WTC11 (cell line): ENCODE measurements at regions not wholly inside any gene's neighbourhood (a gene's known extent, or its start where the extent isn't known, plus 50 kb on each side); places are given as distances from the start of the nearest gene placed in this dataset.

Experiments used
- ATAC-seq: fragments of 200-7000 bp; cut with Tn5 transposase; 2 replicates; pipeline ENCODE4 v1.10.0; 2021; ENCODE audit warnings: mild to moderate bottlenecking, moderate library complexity
- CTCF ChIA-PET: fragments of 300-600 bp; sonication (Branson Sonifier 250); formaldehyde crosslinking; loops from one replicate; lab custom pipeline; 2021; ENCODE audit warnings: antibody characterized with exemption; lab: Charles Lee
- POLR2A ChIA-PET: fragments of 350-600 bp; sonication (Branson Sonifier 250); formaldehyde crosslinking; loops from one replicate; lab custom pipeline; 2021; ENCODE audit warnings: antibody characterized with exemption; lab: Charles Lee
- DNase-seq: peaks from one replicate; pipeline ENCODE4 v3.0.0; 2021; ENCODE audit warnings: low spot score
- H3K27ac Mint-ChIP-seq: 2 replicates; pipeline ENCODE4 v1.8.0; 2021; ENCODE audit warnings: mixed read lengths
- H3K27me3 Mint-ChIP-seq: 2 replicates; pipeline ENCODE4 v1.8.0; 2021; ENCODE audit warnings: low read depth, mild to moderate bottlenecking, moderate library complexity, mixed read lengths
- H3K36me3 Mint-ChIP-seq: 2 replicates; pipeline ENCODE4 v1.8.0; 2021; ENCODE audit warnings: mixed read lengths
- H3K4me1 Mint-ChIP-seq: 2 replicates; pipeline ENCODE4 v1.8.0; 2022; ENCODE audit warnings: mixed read lengths
- H3K4me3 Mint-ChIP-seq: 2 replicates; pipeline ENCODE4 v1.8.0; 2021; ENCODE audit warnings: mild to moderate bottlenecking, moderate library complexity, mixed read lengths
- H3K9me3 Mint-ChIP-seq: 2 replicates; pipeline ENCODE4 v1.8.0; 2021; ENCODE audit warnings: mixed read lengths
- E2F4 ChIP-seq: sonication (generic); formaldehyde crosslinking; IDR thresholded peaks from 2 replicates; pipeline ENCODE4 v1.8.1; 2022; ENCODE audit warnings: low read depth, mild to moderate bottlenecking, moderate library complexity, missing genetic modification reagents, borderline replicate concordance
- FOXJ3 ChIP-seq: sonication (generic); formaldehyde crosslinking; IDR thresholded peaks from 2 replicates; pipeline ENCODE4 v1.9.0; 2021; ENCODE audit warnings: missing genetic modification reagents, mild to moderate bottlenecking, borderline replicate concordance
- NFATC4 ChIP-seq: fragments of 250-450 bp; sonication (Bioruptor Pico); IDR thresholded peaks from 2 replicates; pipeline ENCODE4 v1.9.0; 2021; ENCODE audit warnings: mild to moderate bottlenecking
- NR1H2 ChIP-seq: sonication (generic); formaldehyde crosslinking; IDR thresholded peaks from 2 replicates; pipeline ENCODE4 v1.9.0; 2021; ENCODE audit warnings: mild to moderate bottlenecking, moderate library complexity, missing genetic modification reagents
- TEAD1 ChIP-seq: sonication (generic); formaldehyde crosslinking; IDR thresholded peaks from 2 replicates; pipeline ENCODE4 v1.8.0; 2022; ENCODE audit warnings: mild to moderate bottlenecking, missing genetic modification reagents
- ZNF138 ChIP-seq: sonication (generic); formaldehyde crosslinking; conservative IDR thresholded peaks from 2 replicates; pipeline ENCODE4 v1.8.1; 2022; ENCODE audit warnings: mild to moderate bottlenecking, moderate library complexity, missing genetic modification reagents
- ZNF396 ChIP-seq: fragments of 250-450 bp; sonication (Bioruptor Pico); IDR thresholded peaks from 2 replicates; pipeline ENCODE4 v1.8.0; 2021; ENCODE audit warnings: mild to moderate bottlenecking, moderate library complexity, borderline replicate concordance
- TF ChIP-seq, protein P1 (sequence below): sonication (generic); formaldehyde crosslinking; IDR thresholded peaks from 2 replicates; pipeline ENCODE4 v1.8.0; 2023; ENCODE audit warnings: missing genetic modification reagents, mild to moderate bottlenecking, borderline replicate concordance

DNA sequence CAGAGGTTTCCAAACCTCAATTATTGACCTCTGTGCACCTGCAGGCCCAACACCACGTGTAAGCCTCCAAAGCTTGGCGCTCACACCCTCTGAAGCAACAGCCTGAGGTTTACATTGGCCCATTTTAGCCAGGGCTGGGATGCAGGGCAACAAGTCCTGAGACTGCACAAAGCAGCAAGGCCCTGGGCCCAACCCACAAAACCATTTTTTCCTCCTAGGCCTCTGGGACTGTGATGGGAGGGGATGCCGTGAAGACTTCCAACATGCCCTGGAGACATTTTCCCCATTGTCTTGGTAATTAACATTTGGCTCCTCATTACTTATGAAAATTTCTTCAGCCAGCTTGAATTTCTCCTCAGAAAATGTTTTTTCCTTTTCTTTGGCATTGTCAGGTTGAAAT is 54.9 kb upstream of the CNKSR2 start:
- Mint-ChIP-seq H3K27me3 (no peaks in the 10 kb centered on the region), H3K4me1 (no peaks in the 10 kb centered on the region), H3K27ac (no peak overlapping the region), H3K9me3 (peaks cover 35% of the 10 kb centered on the region), H3K36me3 (peaks cover 18% of the 10 kb centered on the region), H3K4me3 (no peak overlapping the region)
- TF ChIP-seq ZNF138 (no peak), ZNF396 (CRISPR knock-in tag) (no peak), E2F4 (CRISPR knock-in tag) (no peak), TEAD1 (CRISPR knock-in tag) (no peak), NFATC4 (CRISPR knock-in tag) (no peak), NR1H2 (CRISPR knock-in tag) (no peak), FOXJ3 (CRISPR knock-in tag) (no peak)
- TF ChIP-seq, protein P1, sequence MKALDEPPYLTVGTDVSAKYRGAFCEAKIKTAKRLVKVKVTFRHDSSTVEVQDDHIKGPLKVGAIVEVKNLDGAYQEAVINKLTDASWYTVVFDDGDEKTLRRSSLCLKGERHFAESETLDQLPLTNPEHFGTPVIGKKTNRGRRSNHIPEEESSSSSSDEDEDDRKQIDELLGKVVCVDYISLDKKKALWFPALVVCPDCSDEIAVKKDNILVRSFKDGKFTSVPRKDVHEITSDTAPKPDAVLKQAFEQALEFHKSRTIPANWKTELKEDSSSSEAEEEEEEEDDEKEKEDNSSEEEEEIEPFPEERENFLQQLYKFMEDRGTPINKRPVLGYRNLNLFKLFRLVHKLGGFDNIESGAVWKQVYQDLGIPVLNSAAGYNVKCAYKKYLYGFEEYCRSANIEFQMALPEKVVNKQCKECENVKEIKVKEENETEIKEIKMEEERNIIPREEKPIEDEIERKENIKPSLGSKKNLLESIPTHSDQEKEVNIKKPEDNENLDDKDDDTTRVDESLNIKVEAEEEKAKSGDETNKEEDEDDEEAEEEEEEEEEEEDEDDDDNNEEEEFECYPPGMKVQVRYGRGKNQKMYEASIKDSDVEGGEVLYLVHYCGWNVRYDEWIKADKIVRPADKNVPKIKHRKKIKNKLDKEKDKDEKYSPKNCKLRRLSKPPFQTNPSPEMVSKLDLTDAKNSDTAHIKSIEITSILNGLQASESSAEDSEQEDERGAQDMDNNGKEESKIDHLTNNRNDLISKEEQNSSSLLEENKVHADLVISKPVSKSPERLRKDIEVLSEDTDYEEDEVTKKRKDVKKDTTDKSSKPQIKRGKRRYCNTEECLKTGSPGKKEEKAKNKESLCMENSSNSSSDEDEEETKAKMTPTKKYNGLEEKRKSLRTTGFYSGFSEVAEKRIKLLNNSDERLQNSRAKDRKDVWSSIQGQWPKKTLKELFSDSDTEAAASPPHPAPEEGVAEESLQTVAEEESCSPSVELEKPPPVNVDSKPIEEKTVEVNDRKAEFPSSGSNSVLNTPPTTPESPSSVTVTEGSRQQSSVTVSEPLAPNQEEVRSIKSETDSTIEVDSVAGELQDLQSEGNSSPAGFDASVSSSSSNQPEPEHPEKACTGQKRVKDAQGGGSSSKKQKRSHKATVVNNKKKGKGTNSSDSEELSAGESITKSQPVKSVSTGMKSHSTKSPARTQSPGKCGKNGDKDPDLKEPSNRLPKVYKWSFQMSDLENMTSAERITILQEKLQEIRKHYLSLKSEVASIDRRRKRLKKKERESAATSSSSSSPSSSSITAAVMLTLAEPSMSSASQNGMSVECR (CRISPR knock-in tag), result no peak
- ATAC-seq (no peak), DNase-seq (no peak)
- ChIA-PET POLR2A (no interaction called here), CTCF (no interaction called here)
